M059J (cell line): ENCODE measurements at regions not wholly inside any gene's neighbourhood (a gene's known extent, or its start where the extent isn't known, plus 50 kb on each side); places are given as distances from the start of the nearest gene placed in this dataset.

Experiments used
- DNase-seq: peaks from one replicate; pipeline ENCODE4 v3.0.0-alpha.2; 2012; ENCODE audit warnings: low read depth

DNA sequence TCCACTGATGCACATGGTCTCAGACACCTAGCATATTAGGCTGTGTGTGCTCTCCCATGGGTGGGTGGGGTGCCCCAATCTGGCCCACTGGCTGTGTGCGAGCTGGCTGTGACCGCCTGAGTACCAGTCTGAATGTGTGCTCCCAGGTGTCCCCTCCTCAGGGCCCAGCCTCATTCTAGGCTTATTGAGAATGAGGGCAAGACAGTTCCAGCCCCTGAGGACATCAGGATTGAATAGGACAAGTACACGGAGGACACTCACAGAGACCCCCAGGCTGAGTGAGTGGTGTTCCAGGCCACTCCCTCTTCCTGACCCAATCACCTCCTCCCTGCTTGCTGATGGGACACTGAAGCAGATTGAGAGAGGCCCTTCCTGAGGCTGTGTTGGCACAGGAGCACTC, 116.1 kb upstream of the RAB6C start:
- no peak for DNase-seq

- no peak for DNase-seq
Measured at GRCh38 chr2:129864719-129865118, 114.7 kb upstream of the RAB6C start.

- DNase-seq = no peak
Measured at GRCh38 chr2:129865976-129866375, 113.5 kb upstream of the RAB6C start.

GRCh38 chr2:129866391-129866790, 113.1 kb upstream of the RAB6C start:
- no peak for DNase-seq

DNA sequence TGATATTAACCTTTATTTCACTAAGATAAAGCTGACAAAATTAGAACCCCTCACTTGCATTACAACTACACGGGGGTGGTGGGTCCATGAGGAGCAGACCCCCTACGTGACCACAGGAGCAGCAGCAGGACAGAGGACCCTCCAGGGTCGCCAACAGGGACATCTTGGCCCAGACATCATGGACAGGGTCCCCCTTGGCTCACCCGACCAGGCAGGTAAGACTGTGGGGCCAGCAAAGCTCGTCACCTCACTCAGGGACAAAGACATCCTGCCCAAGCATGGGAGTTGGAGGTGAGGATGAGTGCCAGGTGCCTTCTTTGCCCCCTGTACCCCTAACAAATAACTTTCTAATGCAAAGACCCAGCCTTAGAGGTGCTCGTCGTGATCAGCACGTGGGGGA, 111.3 kb upstream of the RAB6C start:
- DNase-seq = no peak

- no peak for DNase-seq
Measured at GRCh38 chr2:129870685-129871241, 108.7 kb upstream of the RAB6C start.

DNA sequence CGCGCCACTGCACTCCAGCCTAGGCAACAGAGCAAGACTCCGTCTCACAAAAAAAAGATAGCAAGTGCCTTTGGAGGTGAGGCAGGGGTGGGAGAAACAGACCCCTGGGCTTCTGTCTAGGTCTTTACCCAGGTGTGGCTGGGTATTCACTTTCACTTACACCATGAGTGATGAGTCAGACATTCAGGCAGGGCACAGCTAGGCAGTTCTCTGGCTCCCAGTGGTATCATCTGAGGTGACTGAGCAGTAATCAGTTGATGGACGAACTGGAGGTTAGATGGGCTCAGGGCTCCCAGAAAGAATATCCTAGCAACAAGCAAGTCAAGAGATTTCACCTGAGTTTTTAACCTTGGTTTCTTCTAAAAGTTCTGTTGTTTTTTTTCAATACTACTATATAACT, 107.0 kb upstream of the RAB6C start:
- DNase-seq = no peak

DNA sequence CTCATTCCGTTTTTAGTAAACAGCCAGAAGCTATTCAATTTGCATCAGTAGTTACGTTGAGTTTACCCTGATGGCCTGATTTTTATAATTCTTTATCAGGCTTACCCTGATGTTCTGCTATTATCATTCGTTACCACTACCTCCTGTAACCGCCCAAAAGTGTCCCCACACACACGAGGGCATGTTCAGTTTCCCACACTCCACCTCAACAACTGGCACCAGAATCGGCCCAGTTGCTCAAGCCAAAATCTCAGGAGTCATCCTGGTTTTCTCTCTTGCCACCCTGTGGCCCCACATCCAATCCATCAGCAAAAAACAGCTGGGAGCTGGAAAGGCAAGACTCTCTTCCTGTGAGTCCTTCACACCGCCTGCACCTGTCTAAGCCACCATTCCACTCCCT, 102.9 kb upstream of the RAB6C start:
- DNase-seq = no peak

- DNase-seq = peak; percentile 67
Measured at GRCh38 chr2:129877289-129877741, 102.2 kb upstream of the RAB6C start.

- DNase-seq = peak; percentile 23
Measured at GRCh38 chr2:129877795-129878775, 101.4 kb upstream of the RAB6C start.

DNA sequence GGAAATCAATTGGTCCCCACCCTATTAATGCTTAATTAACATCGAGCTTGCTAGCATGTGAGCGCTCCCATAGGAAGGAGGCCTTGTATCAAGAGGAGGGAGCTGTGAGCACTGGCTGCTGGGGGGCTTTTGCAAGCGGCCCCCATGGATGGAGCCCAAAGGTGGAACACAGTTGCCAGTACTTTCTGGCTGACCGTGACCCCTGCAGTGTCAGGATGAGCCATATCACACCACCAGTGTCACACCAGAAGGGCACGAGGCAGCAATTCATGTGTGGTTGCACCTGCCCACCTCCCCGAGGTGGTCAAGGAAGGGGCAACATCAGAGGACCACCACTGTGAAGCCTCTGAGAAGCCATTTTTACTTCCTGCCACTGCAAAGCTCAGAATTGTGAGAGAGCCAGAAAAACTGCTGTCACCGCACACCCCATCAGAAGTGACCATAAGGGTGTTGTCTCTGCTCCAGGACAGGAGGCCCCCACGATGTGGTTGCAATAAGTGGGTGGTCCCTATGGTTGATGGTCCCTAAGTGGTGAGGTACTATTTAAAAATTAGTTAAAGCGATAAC, 99.8 kb upstream of the RAB6C start:
- DNase-seq = no peak

DNA sequence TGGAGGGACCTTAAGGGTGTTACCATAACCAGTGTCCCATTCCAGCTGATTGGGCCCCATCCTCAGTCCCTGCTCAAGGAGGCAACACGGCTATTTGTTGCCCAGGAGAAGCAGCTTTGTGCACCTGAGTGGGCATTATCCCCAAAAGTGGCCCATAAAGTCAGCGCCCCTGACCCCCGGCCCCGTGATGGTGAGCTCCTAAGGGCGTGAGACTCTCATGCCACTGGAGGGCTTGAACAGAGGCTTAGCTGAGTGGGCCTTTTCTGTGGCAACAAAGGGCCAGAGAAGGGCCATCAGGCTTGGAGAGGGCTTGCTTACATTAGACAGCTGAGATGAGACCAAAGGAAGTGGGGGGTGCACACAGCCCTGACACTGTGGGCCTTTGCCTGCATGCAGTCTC, 99.2 kb upstream of the RAB6C start:
- no peak for DNase-seq

DNA sequence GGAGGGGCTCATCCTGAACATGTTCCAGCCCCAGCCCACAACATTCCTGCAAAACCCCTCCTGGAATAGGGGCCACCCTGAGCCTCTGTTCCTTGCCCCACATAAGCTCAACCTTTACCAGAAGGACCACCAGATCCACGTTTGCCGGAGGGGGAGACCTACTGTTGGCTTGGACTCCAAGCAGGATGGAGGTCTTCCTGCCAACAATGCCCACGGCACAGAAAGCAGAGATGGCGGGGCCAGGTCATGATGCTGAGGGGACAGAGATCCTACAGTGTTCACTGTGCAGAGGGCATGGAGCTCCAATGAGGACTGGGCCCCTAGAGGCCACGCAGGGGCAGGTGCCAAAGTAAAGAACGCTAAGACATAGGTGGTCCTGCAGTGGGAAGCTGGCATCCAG, 98.5 kb upstream of the RAB6C start:
- no peak for DNase-seq

DNA sequence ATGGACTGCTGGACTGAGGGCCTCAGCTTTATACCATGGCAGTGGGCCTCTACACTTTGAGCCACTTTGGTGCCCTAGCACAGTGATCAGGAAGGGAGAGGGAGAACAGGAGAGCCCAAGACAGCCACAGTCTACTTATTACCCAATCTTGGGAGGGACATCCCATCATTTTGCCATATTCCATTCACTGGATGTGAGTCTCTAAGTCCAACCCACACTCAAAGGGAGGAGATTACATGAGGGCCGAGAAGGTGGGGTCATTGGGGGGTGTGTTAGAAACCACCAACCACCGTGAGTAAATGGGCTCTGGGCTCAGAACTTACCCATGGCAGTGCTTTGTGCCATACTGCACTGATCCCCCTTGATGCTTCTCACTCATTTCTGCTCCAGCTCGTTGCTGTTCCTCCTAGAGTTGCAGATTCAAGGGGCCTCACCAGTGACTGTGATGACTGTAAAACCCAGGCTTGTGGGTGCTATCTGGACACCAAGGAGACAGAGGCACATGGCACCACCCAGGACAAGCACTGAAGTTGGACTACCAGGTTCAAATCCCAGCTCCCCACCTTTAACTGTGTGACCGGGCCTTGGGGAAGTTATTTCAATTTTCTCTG, 97.6 kb upstream of the RAB6C start:
- DNase-seq = no peak

DNA sequence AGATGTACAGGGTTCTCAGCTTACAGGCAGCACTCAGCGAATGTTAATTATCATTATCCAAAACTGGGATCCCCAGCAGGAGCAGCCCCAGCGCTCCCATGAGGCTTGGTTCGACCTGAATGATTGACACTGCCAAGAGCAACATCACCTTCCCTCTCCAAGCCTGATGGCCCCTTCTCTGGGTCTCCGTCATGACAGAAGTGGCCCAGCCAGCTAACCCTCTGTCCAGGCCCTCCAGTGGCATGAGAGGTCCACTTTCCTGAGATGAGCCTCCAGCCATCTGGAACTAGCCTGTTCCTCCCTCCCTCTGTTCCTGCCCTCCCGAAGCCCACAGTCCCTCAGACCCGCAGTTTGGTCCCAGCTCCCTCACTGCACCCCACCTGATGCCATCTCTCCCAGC, 97.0 kb upstream of the RAB6C start:
- DNase-seq = no peak

GRCh38 chr2:129883121-129883520, 96.3 kb upstream of the RAB6C start:
- DNase-seq = no peak

DNA sequence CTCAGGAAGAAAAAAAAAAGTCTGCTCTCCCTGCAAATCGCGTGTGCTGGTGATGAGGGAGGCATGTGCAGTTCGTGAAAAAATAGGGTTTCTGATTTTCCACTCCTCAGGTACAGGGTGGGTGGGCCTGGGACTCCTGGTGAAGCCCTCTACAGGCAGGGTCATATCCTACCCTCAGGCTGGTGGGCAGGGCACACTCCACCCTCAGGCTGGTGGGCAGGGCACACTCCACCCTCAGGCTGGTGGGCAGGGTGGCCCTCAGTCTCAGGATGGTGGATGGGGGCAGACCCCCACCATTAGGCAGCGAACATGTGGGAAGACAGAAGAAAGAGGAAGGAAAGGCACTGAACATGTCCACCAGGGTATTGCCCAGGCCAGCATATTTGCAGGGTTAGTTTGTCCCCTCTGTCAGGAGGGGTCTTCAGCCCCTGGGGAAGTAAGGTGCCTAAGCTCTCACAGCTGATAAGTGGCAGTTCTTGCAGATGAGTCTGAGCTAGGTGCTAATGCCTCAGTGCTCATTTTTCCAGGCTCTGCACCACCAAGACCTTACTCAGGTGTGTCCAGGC, 95.2 kb upstream of the RAB6C start:
- no peak for DNase-seq

GRCh38 chr2:129885735-129886134, 93.7 kb upstream of the RAB6C start:
- DNase-seq = no peak

- no peak for DNase-seq
Measured at GRCh38 chr2:129887688-129888266, 91.7 kb upstream of the RAB6C start.

GRCh38 chr2:129888461-129888860, 91.0 kb upstream of the RAB6C start:
- DNase-seq = no peak

- DNase-seq = no peak
Measured at GRCh38 chr2:129888896-129889295, 90.6 kb upstream of the RAB6C start.
